Common myeloid progenitor, CD34-positive (primary cell): ENCODE measurements at regions not wholly inside any gene's neighbourhood (a gene's known extent, or its start where the extent isn't known, plus 50 kb on each side); places are given as distances from the start of the nearest gene placed in this dataset.
"Not testable (repeated sequence)": the region's sequence is repeated elsewhere in the genome, so short reads cannot be mapped to it uniquely, and the experiment has no call there.

ENCODE experiments used
- CTCF ChIA-PET: fragments of 350-600 bp; sonication (Branson Sonifier 250); formaldehyde crosslinking; loops from one replicate; lab custom pipeline; 2021; ENCODE audit warnings: antibody characterized with exemption; lab: Charles Lee
- POLR2A ChIA-PET: fragments of 350-600 bp; sonication (Branson Sonifier 250); formaldehyde crosslinking; loops from one replicate; lab custom pipeline; 2021; ENCODE audit warnings: antibody characterized with exemption; lab: Charles Lee
- DNase-seq, 3 donors: peaks; one replicate each; pipeline versions ENCODE4 v3.0.0 to v3.0.0-alpha.2; 2013
- H3K27ac ChIP-seq, 2 experiments: 1 replicate in 1 of 2; 2 replicates in 1 of 2; pipeline ENCODE4 v1.7.0; 2013; ENCODE audit warnings: inconsistent platforms in 2 of 2, low read length in 2 of 2, mild to moderate bottlenecking in 2 of 2, low read depth in 1 of 2, moderate library complexity in 1 of 2; ENCODE audit not compliant: severe bottlenecking in 2 of 2, insufficient read depth in 1 of 2, poor library complexity in 1 of 2
- H3K27me3 ChIP-seq, 5 experiments: replicated peaks in 2 of 5; 1 replicate in 3 of 5; 2 replicates in 2 of 5; pipeline versions ENCODE4 v1.6.1 to v1.7.0; 2013; ENCODE audit warnings: low read length in 4 of 5, mild to moderate bottlenecking in 2 of 5, moderate library complexity in 2 of 5, inconsistent platforms in 1 of 5; ENCODE audit not compliant: insufficient read depth in 5 of 5, control insufficient read depth in 4 of 5
- H3K36me3 ChIP-seq, 4 experiments: 1 replicate in 2 of 4; 2 replicates in 2 of 4; pipeline versions ENCODE4 v1.6.1 to v1.7.0; 2013; ENCODE audit warnings: low read length in 3 of 4, control low read depth in 1 of 4, mild to moderate bottlenecking in 1 of 4; ENCODE audit not compliant: control insufficient read depth in 4 of 4, insufficient read depth in 4 of 4
- H3K4me1 ChIP-seq, 4 experiments: 1 replicate in 3 of 4; 2 replicates in 1 of 4; pipeline versions ENCODE4 v1.6.1 to v1.7.1; 2013; ENCODE audit warnings: low read length in 3 of 4, mild to moderate bottlenecking in 3 of 4, control low read depth in 1 of 4, inconsistent platforms in 1 of 4, moderate library complexity in 1 of 4; ENCODE audit not compliant: control insufficient read depth in 4 of 4, insufficient read depth in 4 of 4; ENCODE audit errors: control extremely low read depth in 1 of 4
- H3K4me3 ChIP-seq, 7 experiments: 1 replicate in 4 of 7; 2 replicates in 3 of 7; pipeline versions ENCODE4 v1.5.1 to v1.7.0; 2013; ENCODE audit warnings: mild to moderate bottlenecking in 7 of 7, low read length in 6 of 7, moderate library complexity in 6 of 7, inconsistent platforms in 2 of 7, low read depth in 2 of 7, control low read depth in 1 of 7; ENCODE audit not compliant: insufficient read depth in 4 of 7, control insufficient read depth in 1 of 7; ENCODE audit errors: extremely low read depth in 1 of 7
- H3K9me3 ChIP-seq, 5 experiments: 1 replicate in 4 of 5; 2 replicates in 1 of 5; pipeline versions ENCODE4 v1.6.1 to v1.7.1; 2013; ENCODE audit warnings: low read length in 4 of 5, mild to moderate bottlenecking in 2 of 5, inconsistent platforms in 1 of 5, low read depth in 1 of 5, moderate library complexity in 1 of 5; ENCODE audit not compliant: control insufficient read depth in 4 of 5, insufficient read depth in 2 of 5; ENCODE audit errors: control extremely low read depth in 1 of 5
- WGBS: methylation state at CpG from one replicate; pipeline ENCODE4 v1.1.5; 2013; ENCODE audit not compliant: insufficient coverage; 5-methylcytosine and 5-hydroxymethylcytosine counted together

DNA sequence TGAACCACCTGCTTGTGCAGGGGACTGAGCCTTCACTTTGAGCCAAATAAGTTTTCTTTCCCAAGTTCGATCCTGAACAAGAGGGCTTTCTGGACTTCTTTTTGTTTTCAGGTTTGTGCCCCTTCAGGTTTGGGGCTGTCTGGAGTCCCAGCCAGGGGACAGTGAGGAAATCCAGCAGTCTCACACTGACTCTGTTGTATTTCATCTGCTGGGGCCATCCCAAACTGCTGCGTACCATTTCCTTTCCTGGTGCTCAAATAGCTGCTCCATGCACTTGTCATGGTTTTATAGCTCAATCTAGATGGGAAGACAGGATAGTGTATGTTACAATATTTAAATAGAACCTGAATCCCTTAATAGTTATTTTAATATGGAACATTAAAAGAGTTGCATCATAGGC, 66.3 kb upstream of the IGLL5 start:
- DNase-seq, result no peak
- Histone ChIP-seq H3K27ac (no peak overlapping the region), H3K4me1 (peaks cover 1 to 93% (median 49%) of the 10 kb centered on the region in 4 experiments), H3K36me3 (no peaks in the 10 kb centered on the region), H3K27me3 (no peaks in the 10 kb centered on the region), H3K9me3 (no peaks in the 10 kb centered on the region), H3K4me3 (no peak overlapping the region)
- POLR2A ChIA-PET, result no interaction called here
- 100% methylated on average over 1 of the region's 2 CpGs for WGBS
- CTCF ChIA-PET, result no interaction called here

DNA sequence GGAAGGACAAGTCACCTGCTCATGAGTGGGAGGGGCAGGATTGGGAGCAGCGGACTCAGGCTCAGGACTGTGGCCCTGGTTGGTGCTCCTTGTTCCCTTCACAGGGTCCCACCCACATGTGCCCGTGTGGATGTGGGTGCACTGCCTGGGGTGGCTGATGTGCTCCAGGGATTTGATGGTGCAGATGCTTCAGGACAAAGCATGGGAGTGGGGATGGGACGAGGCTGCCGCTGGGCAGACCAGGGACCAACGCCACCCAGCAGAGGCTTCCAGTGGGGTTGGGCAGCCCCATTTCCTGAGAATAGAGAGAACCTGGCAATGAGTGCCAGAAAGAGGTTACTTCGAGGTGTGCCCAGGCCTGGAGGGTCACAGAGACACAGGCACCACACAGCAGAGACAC, 65.5 kb upstream of the IGLL5 start:
- no peaks in the 10 kb centered on the region for H3K9me3 ChIP-seq
- H3K27me3 ChIP-seq, result no peaks in the 10 kb centered on the region
- no peak overlapping the region for H3K27ac ChIP-seq
- H3K36me3 ChIP-seq, result no peaks in the 10 kb centered on the region
- DNase-seq, result no peak
- H3K4me3 ChIP-seq, result no peak overlapping the region
- 92% methylated on average over 6 of the region's 6 CpGs for WGBS
- H3K4me1 ChIP-seq, result peaks cover 1 to 86% (median 49%) of the 10 kb centered on the region in 4 experiments
- ChIA-PET POLR2A (interaction anchor here (0.7 kb wide), 1 partner anchor 18 kb away, joined by 3 read pairs; no protein-coding TSS in a partner anchor), CTCF (interaction anchor here (2.4 kb wide), 1 partner anchor 11 kb away, joined by 11 read pairs; no protein-coding TSS in a partner anchor)

DNA sequence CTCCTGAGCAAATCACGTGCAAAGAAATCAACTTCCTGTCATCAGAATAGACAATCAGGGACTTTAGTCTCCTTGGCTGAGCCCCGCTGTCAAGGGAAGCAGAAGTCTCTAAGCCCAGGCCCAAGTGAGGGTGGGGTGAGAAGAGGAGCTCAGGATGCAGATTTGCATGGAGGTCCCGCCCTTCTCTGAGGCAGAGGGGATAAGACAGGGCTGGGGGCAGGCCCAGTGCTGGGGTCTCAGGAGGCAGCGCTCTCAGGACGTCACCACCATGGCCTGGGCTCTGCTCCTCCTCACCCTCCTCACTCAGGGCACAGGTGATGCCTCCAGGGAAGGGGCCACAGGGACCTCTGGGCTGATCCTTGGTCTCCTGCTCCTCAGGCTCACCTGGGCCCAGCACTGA, 65.1 kb upstream of the IGLL5 start:
- 78% methylated on average over 5 of the region's 5 CpGs for WGBS
- POLR2A ChIA-PET, result interaction anchor here (0.7 kb wide), 1 partner anchor 17 kb away, joined by 3 read pairs; no protein-coding TSS in a partner anchor
- not testable (repeated sequence) for H3K27ac ChIP-seq, H3K9me3 ChIP-seq, H3K27me3 ChIP-seq, H3K36me3 ChIP-seq, H3K4me3 ChIP-seq
- H3K4me1 ChIP-seq, result peaks cover 1 to 83% (median 49%) of the 10 kb centered on the region in 4 experiments
- DNase-seq, result peak in 2 of 3 donors; percentile 39 to 49
- CTCF ChIA-PET, result interaction anchor here (1.5 to 2.4 kb wide), 4 partner anchors 11 to 62 kb away, joined by 4 to 11 read pairs (median 6); no protein-coding TSS in a partner anchor

DNA sequence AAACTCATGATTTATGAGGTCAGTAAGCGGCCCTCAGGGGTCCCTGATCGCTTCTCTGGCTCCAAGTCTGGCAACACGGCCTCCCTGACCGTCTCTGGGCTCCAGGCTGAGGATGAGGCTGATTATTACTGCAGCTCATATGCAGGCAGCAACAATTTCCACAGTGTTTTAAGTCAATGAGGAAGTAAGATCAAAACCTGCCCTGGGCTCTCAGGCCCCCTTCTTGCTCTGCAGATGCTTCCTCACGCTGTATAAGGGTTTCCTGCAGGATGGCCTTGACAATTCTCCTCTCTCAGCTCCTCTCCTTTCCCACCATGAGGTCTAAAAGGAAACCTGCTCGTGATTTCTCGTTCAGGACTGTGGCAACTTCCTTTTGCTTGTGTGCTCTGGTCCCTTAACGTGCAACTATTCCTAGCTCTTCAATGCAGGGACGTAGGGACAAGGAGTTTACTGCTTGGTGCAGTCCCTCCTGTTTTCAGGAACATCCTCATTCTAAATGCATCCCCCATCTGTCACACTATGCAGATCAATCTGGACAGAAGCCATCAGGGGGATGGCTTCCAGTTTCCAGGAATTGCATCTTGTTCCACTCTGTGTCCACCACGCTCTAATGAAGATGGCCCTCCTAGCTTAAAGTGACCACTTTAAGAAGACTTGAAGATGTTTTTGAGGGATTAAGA, 64.3 kb upstream of the IGLL5 start:
- H3K9me3 ChIP-seq, result no peaks in the 10 kb centered on the region
- no peak overlapping the region for H3K27ac ChIP-seq
- H3K36me3 ChIP-seq, result no peaks in the 10 kb centered on the region
- peaks cover 1 to 76% (median 49%) of the 10 kb centered on the region in 4 experiments for H3K4me1 ChIP-seq
- POLR2A ChIA-PET, result interaction anchor here (0.7 kb wide), 1 partner anchor 16 kb away, joined by 3 read pairs; no protein-coding TSS in a partner anchor
- DNase-seq, result peak; percentile 49 to 92 (median 87)
- H3K4me3 ChIP-seq, result peak overlapping the region in 1 of 7 experiments; percentile 0
- CTCF ChIA-PET, result interaction anchor here (0.9 to 2.4 kb wide), 8 partner anchors 12 to 61 kb away, joined by 3 to 11 read pairs (median 4); no protein-coding TSS in a partner anchor
- 10% methylated on average over 10 of the region's 10 CpGs for WGBS
- H3K27me3 ChIP-seq, result no peaks in the 10 kb centered on the region

DNA sequence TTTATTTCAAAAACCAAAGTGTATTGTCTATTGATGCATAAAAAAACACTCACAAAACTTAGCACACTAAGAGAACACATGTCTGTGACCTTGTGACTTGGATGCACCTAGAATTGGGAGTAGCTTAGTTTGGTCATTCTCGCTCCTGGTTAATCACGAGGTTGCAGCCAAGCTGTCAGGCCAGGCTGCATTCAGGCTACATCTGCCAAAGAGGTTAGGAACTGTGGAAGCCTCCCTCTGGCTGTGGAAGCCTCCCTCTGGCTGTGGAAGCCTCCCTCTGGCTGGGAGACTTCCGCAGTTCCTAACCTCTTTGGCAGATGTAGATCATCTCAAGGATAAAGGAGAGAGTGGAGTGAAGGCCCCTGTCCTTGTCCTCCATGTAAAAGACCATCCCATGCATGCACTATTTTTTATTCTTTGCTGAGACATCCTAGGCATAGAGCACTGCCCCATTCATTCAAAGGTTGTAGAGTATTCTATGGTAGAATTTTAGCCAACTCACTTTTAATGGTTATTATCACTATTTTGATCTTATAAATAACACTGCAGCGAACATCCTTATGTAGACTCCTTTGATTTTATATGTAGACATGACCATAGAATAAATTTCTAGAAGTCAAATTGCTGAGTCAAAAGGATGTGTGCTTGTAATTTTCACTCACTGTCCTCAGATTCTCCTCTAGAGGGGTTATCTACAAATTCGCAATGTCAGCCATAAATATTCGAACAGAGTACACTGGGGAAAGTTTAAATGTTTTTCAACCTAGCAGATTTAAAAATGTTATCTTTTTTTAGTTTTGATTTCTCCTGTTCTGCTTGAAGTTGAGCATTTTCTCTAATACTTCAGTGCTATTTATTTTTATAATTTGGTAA, 63.0 kb upstream of the IGLL5 start:
- no peaks in the 10 kb centered on the region for H3K36me3 ChIP-seq
- WGBS, result 98% methylated on average over 3 of the region's 6 CpGs
- H3K27ac ChIP-seq, result no peak overlapping the region
- H3K9me3 ChIP-seq, result no peaks in the 10 kb centered on the region
- peaks cover 1 to 63% (median 39%) of the 10 kb centered on the region in 4 experiments for H3K4me1 ChIP-seq
- no peak overlapping the region for H3K4me3 ChIP-seq
- POLR2A ChIA-PET, result no interaction called here
- DNase-seq, result no peak
- H3K27me3 ChIP-seq, result no peaks in the 10 kb centered on the region
- CTCF ChIA-PET, result interaction anchor here (0.6 to 2.4 kb wide), 6 partner anchors 13 to 60 kb away, joined by 3 to 11 read pairs (median 4); no protein-coding TSS in a partner anchor

DNA sequence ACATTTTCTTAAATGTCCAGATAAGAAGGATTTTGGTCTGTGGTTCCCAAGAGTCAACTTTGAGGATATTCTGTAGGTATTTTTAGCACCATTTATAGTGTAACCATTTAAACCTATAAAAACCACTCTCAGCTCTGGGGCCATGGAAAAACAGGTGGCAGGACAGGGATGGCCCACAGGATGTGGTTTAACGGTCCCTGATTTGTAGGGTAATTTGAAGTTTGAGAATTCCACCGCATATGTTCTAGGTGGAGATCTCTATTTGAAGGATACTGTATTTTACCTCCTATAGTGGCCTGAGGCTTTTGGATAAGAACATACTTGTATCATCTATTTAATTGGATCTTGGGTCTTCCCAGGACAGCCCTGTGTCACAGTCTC, 62.4 kb upstream of the IGLL5 start:
- 29% methylated on average over 1 of the region's 2 CpGs for WGBS
- Histone ChIP-seq H3K27me3 (no peaks in the 10 kb centered on the region), H3K36me3 (no peaks in the 10 kb centered on the region), H3K4me1 (peaks cover 1 to 57% (median 37%) of the 10 kb centered on the region in 4 experiments), H3K4me3 (peak overlapping the region in 1 of 7 experiments; percentile 10), H3K9me3 (peaks cover 0 to 2% (median 0%) of the 10 kb centered on the region in 5 experiments), H3K27ac (no peak overlapping the region)
- POLR2A ChIA-PET, result no interaction called here
- CTCF ChIA-PET, result interaction anchor here (0.6 kb wide), 1 partner anchor 33 kb away, joined by 3 read pairs; no protein-coding TSS in a partner anchor
- DNase-seq, result no peak
